ENCODE measurements at regions not wholly inside any gene's neighbourhood (a gene's known extent, or its start where the extent isn't known, plus 50 kb on each side); places are given as distances from the start of the nearest gene placed in this dataset.

- Histone ChIP-seq H3K36me3 (ENCODE audit: control insufficient read depth, insufficient read depth, low read length) (no peaks in the 10 kb centered on the region), H3K9me3 (ENCODE audit: control insufficient read depth, insufficient read depth, low read depth, low read length) (no peaks in the 10 kb centered on the region), H3K4me3 (ENCODE audit: low read depth in 2 of 2, low read length in 2 of 2) (no peak overlapping the region), H3K27ac (ENCODE audit: low read length) (peak overlapping the region; percentile 79), H3K4me1 (ENCODE audit: control insufficient read depth, insufficient read depth, low read length) (peaks cover 9% of the 10 kb centered on the region; the same call in 1 of the 2 replicates), H3K27me3 (ENCODE audit: control insufficient read depth, insufficient read depth, low read length) (no peaks in the 10 kb centered on the region)
- DNase-seq (ENCODE audit: low read depth, low spot score) (no peak), ATAC-seq (no peak)
- POLR2A ChIA-PET: no interaction called here
- in situ Hi-C loops (cut with HindIII; ENCODE audit: low pct_unique_long_range_greater_than_20kb, low sequenced_read_pairs) (no loop called here), intact Hi-C loops (cut with micrococcal nuclease; ENCODE audit: unreplicated experiment) (no loop called here)
- TF ChIP-seq POLR2AphosphoS5 (IDR thresholded peaks at IDR 0.05; ENCODE audit: low read depth, low read length): no peak
- TF ChIP-seq SIN3A (IDR thresholded peaks at IDR 0.05; ENCODE audit: borderline replicate concordance, insufficient read depth, low read depth, low read length): no peak
- no peak for TF ChIP-seq TCF7L2 (IDR thresholded peaks at IDR 0.05; ENCODE audit: low read depth, low read length)
- no peak for TF ChIP-seq CTCF (IDR thresholded peaks at IDR 0.05)
- TF ChIP-seq REST (IDR thresholded peaks at IDR 0.05; ENCODE audit: insufficient read depth in 1 of 2, low read depth in 2 of 2, low read length in 1 of 2): no peak
- BruUV-seq (replicated peaks): no TSS peak
- CTCF ChIA-PET: no interaction called here
Observed at GRCh38 chr10:21406595-21407193, 118.8 kb downstream of the SKIDA1 start.

GRCh38 chr10:21405981-21406380 lies 119.5 kb downstream of the SKIDA1 start:
- Histone ChIP-seq H3K4me1 (ENCODE audit: control insufficient read depth, insufficient read depth, low read length) (peaks cover 9% of the 10 kb centered on the region; the same call in 1 of the 2 replicates), H3K4me3 (ENCODE audit: low read depth in 2 of 2, low read length in 2 of 2) (no peak overlapping the region), H3K36me3 (ENCODE audit: control insufficient read depth, insufficient read depth, low read length) (no peaks in the 10 kb centered on the region), H3K9me3 (ENCODE audit: control insufficient read depth, insufficient read depth, low read depth, low read length) (no peaks in the 10 kb centered on the region), H3K27ac (ENCODE audit: low read length) (peak overlapping the region; percentile 79; the same call in 1 of the 2 replicates), H3K27me3 (ENCODE audit: control insufficient read depth, insufficient read depth, low read length) (no peaks in the 10 kb centered on the region)
- ChIA-PET POLR2A (no interaction called here), CTCF (no interaction called here)
- intact Hi-C loops (cut with micrococcal nuclease; ENCODE audit: unreplicated experiment) (no loop called here), in situ Hi-C loops (cut with HindIII; ENCODE audit: low pct_unique_long_range_greater_than_20kb, low sequenced_read_pairs) (no loop called here)
- DNase-seq (ENCODE audit: low read depth, low spot score): no peak
- no peak for ATAC-seq
- TF ChIP-seq CTCF (IDR thresholded peaks at IDR 0.05) (no peak), TCF7L2 (IDR thresholded peaks at IDR 0.05; ENCODE audit: low read depth, low read length) (no peak), SIN3A (IDR thresholded peaks at IDR 0.05; ENCODE audit: borderline replicate concordance, insufficient read depth, low read depth, low read length) (no peak), POLR2AphosphoS5 (IDR thresholded peaks at IDR 0.05; ENCODE audit: low read depth, low read length) (no peak), REST (IDR thresholded peaks at IDR 0.05; ENCODE audit: insufficient read depth in 1 of 2, low read depth in 2 of 2, low read length in 1 of 2) (no peak)
- BruUV-seq (replicated peaks): no TSS peak
